ENCODE measurements at regions not wholly inside any gene's neighbourhood (a gene's known extent, or its start where the extent isn't known, plus 50 kb on each side); places are given as distances from the start of the nearest gene placed in this dataset.

DNA sequence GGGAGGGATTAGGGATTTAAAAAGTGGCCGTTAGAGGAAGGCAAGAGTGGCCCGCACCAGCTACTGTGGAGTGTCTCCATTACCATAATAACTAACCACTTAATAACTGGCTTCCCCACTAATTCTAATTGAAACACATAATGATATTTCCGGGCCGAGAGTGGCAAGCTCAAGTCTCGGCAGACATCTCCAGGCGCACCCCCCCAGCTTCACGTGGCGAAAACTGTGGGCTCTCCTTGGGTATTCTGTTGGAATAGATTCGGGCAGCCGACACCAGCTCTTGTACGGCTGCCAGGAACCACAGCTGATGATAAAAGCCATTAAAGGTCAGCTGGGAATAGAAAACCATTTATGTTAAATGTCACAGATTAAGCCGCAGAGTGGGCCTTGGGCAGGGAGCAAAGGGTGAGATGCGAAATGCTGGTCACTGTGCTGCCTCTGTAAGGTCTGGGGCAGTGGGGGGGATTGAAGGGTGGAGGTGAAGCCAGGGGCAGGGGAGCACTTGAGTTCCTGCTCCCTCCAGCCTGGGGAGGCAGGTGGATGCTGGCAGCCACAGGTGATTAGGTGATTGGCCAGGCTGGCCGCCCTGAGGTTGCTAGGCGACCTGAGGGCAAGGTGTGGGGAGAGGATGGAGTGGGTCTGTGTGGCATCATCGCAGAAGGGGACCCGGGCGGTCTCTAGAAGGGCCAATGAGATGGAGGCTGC lies 115.6 kb upstream of the SDK2 start:
- TF ChIP-seq, protein P1, sequence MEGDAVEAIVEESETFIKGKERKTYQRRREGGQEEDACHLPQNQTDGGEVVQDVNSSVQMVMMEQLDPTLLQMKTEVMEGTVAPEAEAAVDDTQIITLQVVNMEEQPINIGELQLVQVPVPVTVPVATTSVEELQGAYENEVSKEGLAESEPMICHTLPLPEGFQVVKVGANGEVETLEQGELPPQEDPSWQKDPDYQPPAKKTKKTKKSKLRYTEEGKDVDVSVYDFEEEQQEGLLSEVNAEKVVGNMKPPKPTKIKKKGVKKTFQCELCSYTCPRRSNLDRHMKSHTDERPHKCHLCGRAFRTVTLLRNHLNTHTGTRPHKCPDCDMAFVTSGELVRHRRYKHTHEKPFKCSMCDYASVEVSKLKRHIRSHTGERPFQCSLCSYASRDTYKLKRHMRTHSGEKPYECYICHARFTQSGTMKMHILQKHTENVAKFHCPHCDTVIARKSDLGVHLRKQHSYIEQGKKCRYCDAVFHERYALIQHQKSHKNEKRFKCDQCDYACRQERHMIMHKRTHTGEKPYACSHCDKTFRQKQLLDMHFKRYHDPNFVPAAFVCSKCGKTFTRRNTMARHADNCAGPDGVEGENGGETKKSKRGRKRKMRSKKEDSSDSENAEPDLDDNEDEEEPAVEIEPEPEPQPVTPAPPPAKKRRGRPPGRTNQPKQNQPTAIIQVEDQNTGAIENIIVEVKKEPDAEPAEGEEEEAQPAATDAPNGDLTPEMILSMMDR (conservative IDR thresholded peaks at IDR 0.05 in 1 of 2, IDR thresholded peaks at IDR 0.05 in 1 of 2; ENCODE audit: extremely low read depth in 1 of 2, insufficient read depth in 1 of 2, low read depth in 1 of 2, low read length in 2 of 2) = no peak
- no peak for TF ChIP-seq EZH2 (IDR thresholded peaks at IDR 0.05; ENCODE audit: borderline replicate concordance, low read length)
